ENCODE measurements at regions not wholly inside any gene's neighbourhood (a gene's known extent, or its start where the extent isn't known, plus 50 kb on each side); places are given as distances from the start of the nearest gene placed in this dataset.

DNA sequence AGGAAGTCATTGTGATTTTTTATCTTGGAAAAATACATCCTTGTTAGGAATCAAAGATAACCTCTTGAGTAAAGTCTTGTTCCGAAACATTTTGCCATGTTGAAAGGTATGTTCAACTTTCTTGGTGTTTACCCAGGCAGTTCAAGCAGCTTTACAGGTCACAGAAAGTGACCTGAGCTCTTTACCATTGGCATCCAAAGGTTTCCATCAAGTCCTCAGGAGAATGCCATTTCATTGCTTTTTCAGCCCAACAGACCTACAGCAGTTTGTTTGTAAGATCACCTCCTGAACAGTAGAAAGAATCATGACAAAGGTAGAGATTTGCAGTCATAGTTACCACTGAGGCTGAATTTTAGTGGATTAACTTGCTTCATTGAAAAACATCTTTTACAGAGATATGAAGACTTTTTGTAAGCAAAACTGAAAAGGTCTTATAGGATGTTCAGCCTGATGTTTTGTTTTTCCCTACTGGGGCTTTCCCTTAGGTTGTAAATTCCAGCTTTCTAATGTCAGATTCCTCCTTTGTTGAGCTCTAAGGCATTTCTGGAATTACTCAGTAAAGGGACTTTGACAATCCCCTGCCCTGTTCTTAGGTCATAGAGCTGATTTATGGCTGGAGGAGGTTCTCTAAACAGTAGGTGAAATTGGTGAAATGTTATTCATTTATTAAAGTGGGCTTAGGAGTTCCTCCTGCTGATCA, 236.8 kb upstream of the RBMS1 start:
- no peak for TF ChIP-seq POLR2AphosphoS5 (IDR thresholded peaks at IDR 0.05; ENCODE audit: low read depth)
- TF ChIP-seq, protein P1, sequence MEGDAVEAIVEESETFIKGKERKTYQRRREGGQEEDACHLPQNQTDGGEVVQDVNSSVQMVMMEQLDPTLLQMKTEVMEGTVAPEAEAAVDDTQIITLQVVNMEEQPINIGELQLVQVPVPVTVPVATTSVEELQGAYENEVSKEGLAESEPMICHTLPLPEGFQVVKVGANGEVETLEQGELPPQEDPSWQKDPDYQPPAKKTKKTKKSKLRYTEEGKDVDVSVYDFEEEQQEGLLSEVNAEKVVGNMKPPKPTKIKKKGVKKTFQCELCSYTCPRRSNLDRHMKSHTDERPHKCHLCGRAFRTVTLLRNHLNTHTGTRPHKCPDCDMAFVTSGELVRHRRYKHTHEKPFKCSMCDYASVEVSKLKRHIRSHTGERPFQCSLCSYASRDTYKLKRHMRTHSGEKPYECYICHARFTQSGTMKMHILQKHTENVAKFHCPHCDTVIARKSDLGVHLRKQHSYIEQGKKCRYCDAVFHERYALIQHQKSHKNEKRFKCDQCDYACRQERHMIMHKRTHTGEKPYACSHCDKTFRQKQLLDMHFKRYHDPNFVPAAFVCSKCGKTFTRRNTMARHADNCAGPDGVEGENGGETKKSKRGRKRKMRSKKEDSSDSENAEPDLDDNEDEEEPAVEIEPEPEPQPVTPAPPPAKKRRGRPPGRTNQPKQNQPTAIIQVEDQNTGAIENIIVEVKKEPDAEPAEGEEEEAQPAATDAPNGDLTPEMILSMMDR (IDR thresholded peaks at IDR 0.05; ENCODE audit: insufficient read depth, low read length): no peak
- no peak for TF ChIP-seq GABPA (IDR thresholded peaks at IDR 0.05; ENCODE audit: low read depth)
- no peak for TF ChIP-seq SPI1 (IDR thresholded peaks at IDR 0.05; ENCODE audit: borderline replicate concordance, low read depth)
- TF ChIP-seq, protein P2, sequence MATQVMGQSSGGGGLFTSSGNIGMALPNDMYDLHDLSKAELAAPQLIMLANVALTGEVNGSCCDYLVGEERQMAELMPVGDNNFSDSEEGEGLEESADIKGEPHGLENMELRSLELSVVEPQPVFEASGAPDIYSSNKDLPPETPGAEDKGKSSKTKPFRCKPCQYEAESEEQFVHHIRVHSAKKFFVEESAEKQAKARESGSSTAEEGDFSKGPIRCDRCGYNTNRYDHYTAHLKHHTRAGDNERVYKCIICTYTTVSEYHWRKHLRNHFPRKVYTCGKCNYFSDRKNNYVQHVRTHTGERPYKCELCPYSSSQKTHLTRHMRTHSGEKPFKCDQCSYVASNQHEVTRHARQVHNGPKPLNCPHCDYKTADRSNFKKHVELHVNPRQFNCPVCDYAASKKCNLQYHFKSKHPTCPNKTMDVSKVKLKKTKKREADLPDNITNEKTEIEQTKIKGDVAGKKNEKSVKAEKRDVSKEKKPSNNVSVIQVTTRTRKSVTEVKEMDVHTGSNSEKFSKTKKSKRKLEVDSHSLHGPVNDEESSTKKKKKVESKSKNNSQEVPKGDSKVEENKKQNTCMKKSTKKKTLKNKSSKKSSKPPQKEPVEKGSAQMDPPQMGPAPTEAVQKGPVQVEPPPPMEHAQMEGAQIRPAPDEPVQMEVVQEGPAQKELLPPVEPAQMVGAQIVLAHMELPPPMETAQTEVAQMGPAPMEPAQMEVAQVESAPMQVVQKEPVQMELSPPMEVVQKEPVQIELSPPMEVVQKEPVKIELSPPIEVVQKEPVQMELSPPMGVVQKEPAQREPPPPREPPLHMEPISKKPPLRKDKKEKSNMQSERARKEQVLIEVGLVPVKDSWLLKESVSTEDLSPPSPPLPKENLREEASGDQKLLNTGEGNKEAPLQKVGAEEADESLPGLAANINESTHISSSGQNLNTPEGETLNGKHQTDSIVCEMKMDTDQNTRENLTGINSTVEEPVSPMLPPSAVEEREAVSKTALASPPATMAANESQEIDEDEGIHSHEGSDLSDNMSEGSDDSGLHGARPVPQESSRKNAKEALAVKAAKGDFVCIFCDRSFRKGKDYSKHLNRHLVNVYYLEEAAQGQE (IDR thresholded peaks at IDR 0.05; ENCODE audit: insufficient replicate concordance, low read depth): no peak
